ENCODE measurements at regions not wholly inside any gene's neighbourhood (a gene's known extent, or its start where the extent isn't known, plus 50 kb on each side); places are given as distances from the start of the nearest gene placed in this dataset.
"Not testable (repeated sequence)": the region's sequence is repeated elsewhere in the genome, so short reads cannot be mapped to it uniquely, and the experiment has no call there.

GRCh38 chr2:89199453-89200246, 508.2 kb downstream of the RPIA start:
- not testable (repeated sequence) for TF ChIP-seq CTCF, POLR2AphosphoS5 (IDR thresholded peaks at IDR 0.05)
